ENCODE measurements at regions not wholly inside any gene's neighbourhood (a gene's known extent, or its start where the extent isn't known, plus 50 kb on each side); places are given as distances from the start of the nearest gene placed in this dataset.

GRCh38 chr6:54014440-54014839, 96.8 kb upstream of the MLIP start:
- Histone ChIP-seq H4K20me1 (ENCODE audit: insufficient read depth) (no peaks in the 10 kb centered on the region), H3K9ac (no peak overlapping the region), H3K36me3 (ENCODE audit: low read depth) (no peaks in the 10 kb centered on the region), H3K27me3 (replicated peaks; ENCODE audit: insufficient read depth) (no peaks in the 10 kb centered on the region), H3F3A (ENCODE audit: insufficient read depth) (no peaks in the 10 kb centered on the region), H3K9me3 (ENCODE audit: low read depth) (no peaks in the 10 kb centered on the region), H3K4me2 (ENCODE audit: unreplicated experiment) (no peak overlapping the region), H2AFZ (no peak overlapping the region), H3K27ac (no peak overlapping the region), H3K4me1 (ENCODE audit: insufficient read depth) (no peaks in the 10 kb centered on the region), H3K4me3 (no peak overlapping the region), H3K79me2 (ENCODE audit: insufficient read depth) (no peaks in the 10 kb centered on the region), H3K9me2 (ENCODE audit: insufficient read depth) (no peaks in the 10 kb centered on the region)
- TF ChIP-seq EZH2 (IDR thresholded peaks at IDR 0.05; ENCODE audit: insufficient read depth, poor library complexity, severe bottlenecking) = no peak
- TF ChIP-seq EZH2phosphoT487 (IDR thresholded peaks at IDR 0.05; ENCODE audit: insufficient read depth, low read depth) = no peak
- WGBS, 2 experiments (ENCODE audit: low coverage in 1 of 2, low lambda C conversion rate in 2 of 2, missing lambda C conversion rate in 2 of 2) = 78 to 80% methylated on average over 8 of the region's 8 CpGs
- in situ Hi-C loops (cut with MboI) = no loop called here
- no peak for DNase-seq

- no peaks in the 10 kb centered on the region for H3K79me2 ChIP-seq (ENCODE audit: insufficient read depth)
- no peak for DNase-seq
- no peaks in the 10 kb centered on the region for H3K36me3 ChIP-seq (ENCODE audit: low read depth)
- no peaks in the 10 kb centered on the region for H3F3A ChIP-seq (ENCODE audit: insufficient read depth)
- H3K27me3 ChIP-seq (replicated peaks; ENCODE audit: insufficient read depth) = no peaks in the 10 kb centered on the region
- H3K4me3 ChIP-seq = no peak overlapping the region
- no peaks in the 10 kb centered on the region for H3K9me3 ChIP-seq (ENCODE audit: low read depth)
- H3K27ac ChIP-seq = no peak overlapping the region
- 29 to 36% methylated on average over 2 of the region's 2 CpGs for WGBS, 2 experiments (ENCODE audit: low coverage in 1 of 2, low lambda C conversion rate in 2 of 2, missing lambda C conversion rate in 2 of 2)
- no peaks in the 10 kb centered on the region for H3K4me1 ChIP-seq (ENCODE audit: insufficient read depth)
- no peak for TF ChIP-seq EZH2 (IDR thresholded peaks at IDR 0.05; ENCODE audit: insufficient read depth, poor library complexity, severe bottlenecking)
- TF ChIP-seq EZH2phosphoT487 (IDR thresholded peaks at IDR 0.05; ENCODE audit: insufficient read depth, low read depth) = no peak
- no peaks in the 10 kb centered on the region for H3K9me2 ChIP-seq (ENCODE audit: insufficient read depth)
- H3K9ac ChIP-seq = no peak overlapping the region
- H2AFZ ChIP-seq = no peak overlapping the region
- H4K20me1 ChIP-seq (ENCODE audit: insufficient read depth) = no peaks in the 10 kb centered on the region
- in situ Hi-C loops (cut with MboI) = no loop called here
- H3K4me2 ChIP-seq (ENCODE audit: unreplicated experiment) = no peak overlapping the region
Measured at GRCh38 chr6:54017877-54018276, 93.4 kb upstream of the MLIP start.

GRCh38 chr6:54018722-54019121, 92.5 kb upstream of the MLIP start:
- no peak overlapping the region for H3K27ac ChIP-seq
- no peak overlapping the region for H3K4me2 ChIP-seq (ENCODE audit: unreplicated experiment)
- no peak overlapping the region for H3K4me3 ChIP-seq
- no peaks in the 10 kb centered on the region for H3K9me2 ChIP-seq (ENCODE audit: insufficient read depth)
- H3K9ac ChIP-seq = no peak overlapping the region
- H3K27me3 ChIP-seq (replicated peaks; ENCODE audit: insufficient read depth) = no peaks in the 10 kb centered on the region
- no peaks in the 10 kb centered on the region for H3K4me1 ChIP-seq (ENCODE audit: insufficient read depth)
- TF ChIP-seq EZH2 (IDR thresholded peaks at IDR 0.05; ENCODE audit: insufficient read depth, poor library complexity, severe bottlenecking) (no peak), EZH2phosphoT487 (IDR thresholded peaks at IDR 0.05; ENCODE audit: insufficient read depth, low read depth) (no peak)
- H4K20me1 ChIP-seq (ENCODE audit: insufficient read depth) = no peaks in the 10 kb centered on the region
- H2AFZ ChIP-seq = no peak overlapping the region
- no peaks in the 10 kb centered on the region for H3F3A ChIP-seq (ENCODE audit: insufficient read depth)
- DNase-seq = no peak
- H3K79me2 ChIP-seq (ENCODE audit: insufficient read depth) = no peaks in the 10 kb centered on the region
- WGBS, 2 experiments (ENCODE audit: low coverage in 1 of 2, low lambda C conversion rate in 2 of 2, missing lambda C conversion rate in 2 of 2) = 68 to 69% methylated on average over 5 of the region's 5 CpGs
- no peaks in the 10 kb centered on the region for H3K36me3 ChIP-seq (ENCODE audit: low read depth)
- in situ Hi-C loops (cut with MboI) = no loop called here
- H3K9me3 ChIP-seq (ENCODE audit: low read depth) = no peaks in the 10 kb centered on the region

DNA sequence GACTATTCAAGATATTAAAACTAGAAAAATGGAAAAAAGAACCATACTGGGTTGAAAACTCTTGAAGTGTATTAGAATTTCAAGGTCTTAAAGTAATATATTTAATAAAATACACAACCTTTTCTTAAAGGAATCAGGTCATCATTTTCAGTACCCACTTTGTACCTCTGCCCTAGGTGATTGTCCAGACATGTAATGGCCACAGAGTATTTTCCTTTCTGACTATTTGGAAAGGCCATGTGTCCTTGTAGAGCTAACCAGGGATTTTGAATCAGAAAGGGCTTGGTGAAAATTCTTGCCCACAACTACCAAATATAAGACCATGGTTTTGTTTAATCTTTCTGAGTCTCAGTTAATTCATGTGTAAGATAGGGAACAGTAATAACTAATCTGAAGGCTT, 91.4 kb upstream of the MLIP start:
- Histone ChIP-seq H3K27ac (no peak overlapping the region), H3K4me3 (no peak overlapping the region), H3F3A (ENCODE audit: insufficient read depth) (no peaks in the 10 kb centered on the region), H3K4me1 (ENCODE audit: insufficient read depth) (no peaks in the 10 kb centered on the region), H3K9me3 (ENCODE audit: low read depth) (no peaks in the 10 kb centered on the region), H4K20me1 (ENCODE audit: insufficient read depth) (no peaks in the 10 kb centered on the region), H3K4me2 (ENCODE audit: unreplicated experiment) (no peak overlapping the region), H3K79me2 (ENCODE audit: insufficient read depth) (no peaks in the 10 kb centered on the region), H2AFZ (no peak overlapping the region), H3K9me2 (ENCODE audit: insufficient read depth) (no peaks in the 10 kb centered on the region), H3K36me3 (ENCODE audit: low read depth) (no peaks in the 10 kb centered on the region), H3K9ac (no peak overlapping the region), H3K27me3 (replicated peaks; ENCODE audit: insufficient read depth) (no peaks in the 10 kb centered on the region)
- TF ChIP-seq EZH2phosphoT487 (IDR thresholded peaks at IDR 0.05; ENCODE audit: insufficient read depth, low read depth) (no peak), EZH2 (IDR thresholded peaks at IDR 0.05; ENCODE audit: insufficient read depth, poor library complexity, severe bottlenecking) (no peak)
- in situ Hi-C loops (cut with MboI) = no loop called here
- no peak for DNase-seq

GRCh38 chr6:54020334-54020733, 90.9 kb upstream of the MLIP start:
- no peak for DNase-seq
- no peaks in the 10 kb centered on the region for H4K20me1 ChIP-seq (ENCODE audit: insufficient read depth)
- no peak overlapping the region for H3K4me2 ChIP-seq (ENCODE audit: unreplicated experiment)
- H3K36me3 ChIP-seq (ENCODE audit: low read depth) = no peaks in the 10 kb centered on the region
- H3K79me2 ChIP-seq (ENCODE audit: insufficient read depth) = no peaks in the 10 kb centered on the region
- H3K9me2 ChIP-seq (ENCODE audit: insufficient read depth) = no peaks in the 10 kb centered on the region
- TF ChIP-seq EZH2 (IDR thresholded peaks at IDR 0.05; ENCODE audit: insufficient read depth, poor library complexity, severe bottlenecking) (no peak), EZH2phosphoT487 (IDR thresholded peaks at IDR 0.05; ENCODE audit: insufficient read depth, low read depth) (no peak)
- no peak overlapping the region for H3K27ac ChIP-seq
- H3F3A ChIP-seq (ENCODE audit: insufficient read depth) = no peaks in the 10 kb centered on the region
- no peaks in the 10 kb centered on the region for H3K9me3 ChIP-seq (ENCODE audit: low read depth)
- no peak overlapping the region for H3K4me3 ChIP-seq
- H3K4me1 ChIP-seq (ENCODE audit: insufficient read depth) = no peaks in the 10 kb centered on the region
- no peaks in the 10 kb centered on the region for H3K27me3 ChIP-seq (replicated peaks; ENCODE audit: insufficient read depth)
- no peak overlapping the region for H3K9ac ChIP-seq
- in situ Hi-C loops (cut with MboI) = no loop called here
- 80% methylated on average over 3 of the region's 3 CpGs for WGBS, 2 experiments (ENCODE audit: low coverage in 1 of 2, low lambda C conversion rate in 2 of 2, missing lambda C conversion rate in 2 of 2)
- no peak overlapping the region for H2AFZ ChIP-seq
